IMR-90 (cell line): ENCODE measurements at regions not wholly inside any gene's neighbourhood (a gene's known extent, or its start where the extent isn't known, plus 50 kb on each side); places are given as distances from the start of the nearest gene placed in this dataset.

Source experiments
- ATAC-seq: fragments of 200-7000 bp; cut with Tn5 transposase; 2 replicates; pipeline ENCODE4 v1.9.1; 2020; ENCODE audit warnings: low read depth, mild to moderate bottlenecking, moderate library complexity
- BruUV-seq: library from RNA; stranded (reverse); fragments of 400-500 nt; replicated peaks from 2 replicates; lab custom pipeline; 2021; lab: Mats Ljungman, UMichigan
- CTCF ChIA-PET: fragments of 300-600 bp; formaldehyde crosslinking; extraction: SDS; loops from one replicate; lab custom pipeline; 2021; ENCODE audit warnings: antibody characterized with exemption; lab: Yijun Ruan, JAX
- POLR2A ChIA-PET: fragments of 300-600 bp; sonication (Branson Sonifier 250); formaldehyde crosslinking; loops from one replicate; lab custom pipeline; 2022; ENCODE audit warnings: antibody characterized with exemption; ENCODE audit not compliant: unreplicated experiment; lab: Charles Lee
- DNase-seq: peaks from one replicate; pipeline ENCODE4 v3.0.0; 2013
- H2AFZ ChIP-seq: replicated peaks from 2 replicates; pipeline ENCODE3; 2013; ENCODE audit warnings: low read length, mild to moderate bottlenecking; ENCODE audit not compliant: poor library complexity
- H2AK5ac ChIP-seq: 2 replicates; pipeline ENCODE4 v1.6.1; 2013; ENCODE audit warnings: low read depth, low read length, inconsistent platforms
- H2AK9ac ChIP-seq: replicated peaks from 2 replicates; pipeline ENCODE3; 2013; ENCODE audit warnings: mild to moderate bottlenecking, low read depth, low read length, moderate library complexity; ENCODE audit not compliant: poor library complexity
- H2BK120ac ChIP-seq: 2 replicates; pipeline ENCODE4 v1.6.1; 2013; ENCODE audit warnings: low read depth, low read length, inconsistent platforms
- H2BK15ac ChIP-seq: 3 replicates; pipeline ENCODE4 v1.6.1; 2013; ENCODE audit warnings: low read depth, low read length, inconsistent platforms
- H2BK20ac ChIP-seq: 2 replicates; pipeline ENCODE4 v1.6.1; 2013; ENCODE audit warnings: low read depth, mild to moderate bottlenecking, inconsistent platforms, low read length, moderate library complexity
- H2BK5ac ChIP-seq: 2 replicates; pipeline ENCODE4 v1.6.1; 2013; ENCODE audit warnings: mild to moderate bottlenecking, low read depth, low read length, inconsistent platforms; ENCODE audit not compliant: poor library complexity, severe bottlenecking
- H3K14ac ChIP-seq: replicated peaks from 2 replicates; pipeline ENCODE4 v1.6.1; 2013; ENCODE audit warnings: low read depth, low read length, inconsistent platforms
- H3K18ac ChIP-seq: 2 replicates; pipeline ENCODE4 v1.6.1; 2013; ENCODE audit warnings: low read depth, low read length, control low read depth
- H3K23ac ChIP-seq: 2 replicates; pipeline ENCODE4 v1.6.1; 2013; ENCODE audit warnings: low read depth, low read length, inconsistent platforms
- H3K27ac ChIP-seq: 2 replicates; pipeline ENCODE4 v1.5.1; 2013; ENCODE audit warnings: mild to moderate bottlenecking, control low read depth, low read length; ENCODE audit not compliant: insufficient read depth
- H3K27me3 ChIP-seq: 2 replicates; pipeline ENCODE4 v1.6.1; 2013; ENCODE audit warnings: low read length; ENCODE audit not compliant: control insufficient read depth, insufficient read depth
- H3K36me3 ChIP-seq: 2 replicates; pipeline ENCODE4 v1.6.1; 2013; ENCODE audit warnings: low read length, mixed read lengths; ENCODE audit not compliant: control insufficient read depth, insufficient read depth
- H3K4ac ChIP-seq: 2 replicates; pipeline ENCODE4 v1.6.1; 2013; ENCODE audit warnings: low read depth, low read length, inconsistent platforms
- H3K4me1 ChIP-seq: 2 replicates; pipeline ENCODE4 v1.6.1; 2013; ENCODE audit warnings: low read length, mixed read lengths; ENCODE audit not compliant: control insufficient read depth, insufficient read depth
- H3K4me2 ChIP-seq: 2 replicates; pipeline ENCODE4 v1.6.1; 2013; ENCODE audit warnings: low read depth, mild to moderate bottlenecking, control low read depth, low read length, moderate library complexity
- H3K4me3 ChIP-seq: 2 replicates; pipeline ENCODE4 v1.5.1; 2013; ENCODE audit warnings: low read depth, mild to moderate bottlenecking, control low read depth, low read length, moderate library complexity; ENCODE audit not compliant: insufficient read depth
- H3K56ac ChIP-seq: 2 replicates; pipeline ENCODE4 v1.6.1; 2013; ENCODE audit warnings: low read length, inconsistent platforms; ENCODE audit not compliant: insufficient read depth; ENCODE audit errors: extremely low read depth
- H3K79me1 ChIP-seq, 2 experiments: 2 replicates each; pipeline ENCODE4 v1.6.1; 2013; ENCODE audit warnings: low read length in 2 of 2, inconsistent platforms in 1 of 2, low read depth in 1 of 2
- H3K9ac ChIP-seq: 2 replicates; pipeline ENCODE4 v1.6.1; 2013; ENCODE audit warnings: low read depth, low read length, control low read depth
- H3K9me1 ChIP-seq: 2 replicates; pipeline ENCODE4 v1.6.1; 2013; ENCODE audit warnings: low read length, inconsistent platforms; ENCODE audit not compliant: insufficient read depth
- H3K9me3 ChIP-seq: 2 replicates; pipeline ENCODE4 v1.6.1; 2013; ENCODE audit warnings: low read length; ENCODE audit not compliant: control insufficient read depth, insufficient read depth
- H4K20me1 ChIP-seq: 2 replicates; pipeline ENCODE4 v1.6.1; 2013; ENCODE audit warnings: low read length, inconsistent platforms; ENCODE audit not compliant: insufficient read depth
- H4K5ac ChIP-seq: 2 replicates; pipeline ENCODE4 v1.6.1; 2013; ENCODE audit warnings: mild to moderate bottlenecking, low read depth, low read length, control low read depth
- H4K8ac ChIP-seq, 2 experiments: 2 replicates each; pipeline ENCODE4 v1.6.1; 2013; ENCODE audit warnings: low read depth in 2 of 2, low read length in 2 of 2, control low read depth in 1 of 2, inconsistent platforms in 1 of 2
- H4K91ac ChIP-seq: 2 replicates; pipeline ENCODE4 v1.6.1; 2013; ENCODE audit warnings: low read depth, low read length, inconsistent platforms; ENCODE audit not compliant: insufficient read depth
- BHLHE40 ChIP-seq: fragments of 150-350 bp; IDR thresholded peaks from 2 replicates; pipeline ENCODE4 v1.6.1; 2016; ENCODE audit warnings: mild to moderate bottlenecking, low read depth, low read length
- FOS ChIP-seq: fragments of 150-350 bp; IDR thresholded peaks from 2 replicates; pipeline ENCODE4 v1.6.1; 2016; ENCODE audit warnings: low read depth, low read length
- MXI1 ChIP-seq: IDR thresholded peaks from 2 replicates; pipeline ENCODE4 v1.6.1; 2012; ENCODE audit warnings: low read depth, mild to moderate bottlenecking, low read length, moderate library complexity, borderline replicate concordance
- POLR2A ChIP-seq: IDR thresholded peaks from 2 replicates; pipeline ENCODE4 v1.6.1; 2012; ENCODE audit warnings: mild to moderate bottlenecking, low read depth, low read length
- RFX5 ChIP-seq: IDR thresholded peaks from 2 replicates; pipeline ENCODE4 v1.8.0; 2012; ENCODE audit warnings: low read depth, mild to moderate bottlenecking, low read length, moderate library complexity
- WGBS, 2 experiments: methylation state at CpG; one replicate each; pipeline versions ENCODE4 v1.1.5 to v1.1.7; 2013; ENCODE audit warnings: missing lambda C conversion rate in 2 of 2; ENCODE audit not compliant: insufficient read length in 1 of 2; ENCODE audit errors: extremely low coverage in 2 of 2; 5-methylcytosine and 5-hydroxymethylcytosine counted together
- dilution Hi-C: fragments of 300-500 bp; cut with HindIII; formaldehyde crosslinking; loops from one replicate; pipeline ENCODE4 v1.14.3; 2018; ENCODE audit warnings: low sequenced_read_pairs; ENCODE audit not compliant: unreplicated experiment
- in situ Hi-C: fragments of 300-500 bp; cut with MboI; formaldehyde crosslinking; loops from 3 replicates; pipeline ENCODE4 v1.14.3; 2019; ENCODE audit warnings: low sequenced_read_pairs, inconsistent platforms, mixed read lengths
- intact Hi-C: fragments of 100-400 bp; cut with micrococcal nuclease; formaldehyde crosslinking; loops from 2 replicates; pipeline ENCODE4 v1.10.0; 2022

DNA sequence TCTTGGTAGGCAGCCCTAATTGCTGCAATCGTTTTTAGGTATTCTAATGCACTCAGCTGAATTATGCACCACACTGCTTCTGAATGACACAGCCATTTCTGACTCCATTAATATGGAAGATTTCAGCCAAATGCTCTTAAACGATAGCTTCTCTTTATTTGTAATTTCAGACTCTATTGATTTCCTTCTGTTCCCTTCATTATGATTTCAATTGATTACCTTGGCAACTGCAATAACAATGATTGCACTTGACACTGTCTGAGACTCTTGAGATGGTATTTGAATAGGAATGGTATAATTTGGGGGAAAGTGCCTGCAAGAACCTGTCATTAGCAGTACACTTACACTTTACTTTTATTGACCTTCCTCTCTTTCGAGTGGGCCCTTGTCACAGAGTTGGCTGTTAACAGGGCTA lies 296.1 kb upstream of the DMAC1 start:
- ChIA-PET CTCF (no interaction called here), POLR2A (no interaction called here)
- DNase-seq (no peak), ATAC-seq (no peak)
- H2AK9ac ChIP-seq: no peak overlapping the region
- no peaks in the 10 kb centered on the region for H3K79me1 ChIP-seq
- H3K18ac ChIP-seq: no peak overlapping the region
- H2BK20ac ChIP-seq: no peak overlapping the region
- no peak overlapping the region for H3K23ac ChIP-seq
- H2BK15ac ChIP-seq: no peak overlapping the region
- no peak overlapping the region for H3K14ac ChIP-seq
- no peak overlapping the region for H4K5ac ChIP-seq
- no peak overlapping the region for H2BK5ac ChIP-seq
- H4K20me1 ChIP-seq: no peaks in the 10 kb centered on the region
- H2AK5ac ChIP-seq: no peak overlapping the region
- intact Hi-C loops (no loop called here), dilution Hi-C loops (no loop called here), in situ Hi-C loops (no loop called here)
- H3K4me1 ChIP-seq: no peaks in the 10 kb centered on the region
- no peak overlapping the region for H3K9ac ChIP-seq
- peaks cover 4% of the 10 kb centered on the region for H3K9me3 ChIP-seq
- no peaks in the 10 kb centered on the region for H3K9me1 ChIP-seq
- no CpG with 5 or more reads among the region's 3 CpGs for WGBS, 2 experiments
- no peak overlapping the region for H2BK120ac ChIP-seq
- no peaks in the 10 kb centered on the region for H3K27me3 ChIP-seq
- H3K27ac ChIP-seq: no peak overlapping the region
- no peak overlapping the region for H2AFZ ChIP-seq
- H4K8ac ChIP-seq: no peak overlapping the region
- no peak for TF ChIP-seq FOS
- no peak for TF ChIP-seq POLR2A
- TF ChIP-seq BHLHE40: no peak
- TF ChIP-seq MXI1: no peak
- no peak for TF ChIP-seq RFX5
- no TSS peak for BruUV-seq
- H3K4me2 ChIP-seq: no peak overlapping the region
- H3K4me3 ChIP-seq: no peak overlapping the region
- H3K4ac ChIP-seq: no peak overlapping the region
- H3K36me3 ChIP-seq: no peaks in the 10 kb centered on the region
- H3K56ac ChIP-seq: no peak overlapping the region
- H4K91ac ChIP-seq: no peak overlapping the region
